ENCODE measurements at regions not wholly inside any gene's neighbourhood (a gene's known extent, or its start where the extent isn't known, plus 50 kb on each side); places are given as distances from the start of the nearest gene placed in this dataset.

DNA sequence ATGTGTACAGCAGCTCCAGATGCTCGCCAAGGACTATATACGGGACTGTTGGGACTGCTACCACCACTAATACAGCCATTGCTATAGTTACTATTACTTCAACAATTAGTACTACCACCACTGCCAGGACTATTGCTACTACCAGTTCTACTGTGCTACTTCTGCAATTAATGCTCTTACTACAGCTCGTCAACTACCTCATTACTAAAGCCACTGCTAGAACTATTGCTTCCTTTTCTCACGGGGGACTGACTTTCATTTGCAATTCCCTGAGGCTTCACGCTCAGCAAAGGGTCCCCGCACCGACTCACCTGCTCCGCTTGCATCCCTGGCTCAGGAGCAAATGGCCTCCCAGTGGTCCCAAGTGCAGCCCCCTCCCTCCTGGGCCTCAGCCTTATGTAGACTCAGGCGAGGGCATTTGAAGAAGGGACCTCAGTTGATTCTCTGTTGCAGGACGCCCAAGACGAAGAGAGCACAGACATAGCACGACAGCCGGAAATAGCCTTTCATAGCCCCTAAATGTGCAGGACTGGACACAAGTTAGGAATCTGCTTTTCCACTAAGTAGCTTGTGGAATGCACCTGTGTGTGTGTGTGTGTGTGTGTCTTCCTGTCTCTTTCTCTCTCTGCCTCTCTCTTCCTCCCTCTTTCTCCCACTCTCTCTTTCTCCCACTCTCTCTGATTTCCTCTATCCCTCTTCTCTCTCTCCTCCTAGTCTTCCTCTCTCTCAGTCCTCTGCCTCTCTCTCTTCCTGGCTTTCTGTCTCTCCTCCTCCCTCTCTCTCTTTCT is 294.8 kb downstream of the ASMT start:
- Mint-ChIP-seq H3K27ac (no peak overlapping the region), H3K4me1 (no peaks in the 10 kb centered on the region), H3K27me3 (ENCODE audit: low read depth in 2 of 2) (peaks cover 0 to 6% of the 10 kb centered on the region in 2 donors), H3K9me3 (no peaks in the 10 kb centered on the region), H3K4me3 (no peak overlapping the region), H3K36me3 (no peaks in the 10 kb centered on the region)
- Histone ChIP-seq H3K4me1 (ENCODE audit: control insufficient read depth, insufficient read depth, low read length) (no peaks in the 10 kb centered on the region), H3K4me3 (ENCODE audit: low read length) (no peak overlapping the region), H3K27ac (ENCODE audit: low read length) (no peak overlapping the region), H3K36me3 (ENCODE audit: control insufficient read depth, insufficient read depth, low read length) (no peaks in the 10 kb centered on the region), H3K27me3 (ENCODE audit: control insufficient read depth, insufficient read depth, low read length) (peaks cover 2% of the 10 kb centered on the region), H3K9me3 (ENCODE audit: control insufficient read depth, insufficient read depth, low read length) (peaks cover 9% of the 10 kb centered on the region)
- DNase-seq (no peak), ATAC-seq (no peak)
- TF ChIP-seq, protein P1, sequence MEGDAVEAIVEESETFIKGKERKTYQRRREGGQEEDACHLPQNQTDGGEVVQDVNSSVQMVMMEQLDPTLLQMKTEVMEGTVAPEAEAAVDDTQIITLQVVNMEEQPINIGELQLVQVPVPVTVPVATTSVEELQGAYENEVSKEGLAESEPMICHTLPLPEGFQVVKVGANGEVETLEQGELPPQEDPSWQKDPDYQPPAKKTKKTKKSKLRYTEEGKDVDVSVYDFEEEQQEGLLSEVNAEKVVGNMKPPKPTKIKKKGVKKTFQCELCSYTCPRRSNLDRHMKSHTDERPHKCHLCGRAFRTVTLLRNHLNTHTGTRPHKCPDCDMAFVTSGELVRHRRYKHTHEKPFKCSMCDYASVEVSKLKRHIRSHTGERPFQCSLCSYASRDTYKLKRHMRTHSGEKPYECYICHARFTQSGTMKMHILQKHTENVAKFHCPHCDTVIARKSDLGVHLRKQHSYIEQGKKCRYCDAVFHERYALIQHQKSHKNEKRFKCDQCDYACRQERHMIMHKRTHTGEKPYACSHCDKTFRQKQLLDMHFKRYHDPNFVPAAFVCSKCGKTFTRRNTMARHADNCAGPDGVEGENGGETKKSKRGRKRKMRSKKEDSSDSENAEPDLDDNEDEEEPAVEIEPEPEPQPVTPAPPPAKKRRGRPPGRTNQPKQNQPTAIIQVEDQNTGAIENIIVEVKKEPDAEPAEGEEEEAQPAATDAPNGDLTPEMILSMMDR (IDR thresholded peaks at IDR 0.05), result no peak
- 50% methylated on average over 13 of the region's 13 CpGs for WGBS (ENCODE audit: insufficient coverage)
- intact Hi-C loops (cut with micrococcal nuclease), result no loop called here

DNA sequence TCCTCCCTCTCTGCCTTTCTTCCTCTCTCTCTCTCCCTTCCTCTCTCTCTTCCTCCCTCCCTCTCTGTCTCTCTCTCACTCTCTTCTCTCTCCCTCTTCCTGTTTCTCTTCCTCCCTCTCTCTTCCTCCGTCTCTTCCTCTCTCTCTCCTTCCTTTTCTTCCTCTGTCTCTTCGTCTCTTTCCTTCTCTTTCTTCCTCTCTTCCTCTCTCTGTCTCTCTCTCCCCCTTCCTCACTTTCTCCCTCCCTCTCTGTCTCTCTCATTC is 295.3 kb downstream of the ASMT start:
- H3K36me3 Mint-ChIP-seq, result no peaks in the 10 kb centered on the region
- Histone ChIP-seq H3K27me3 (ENCODE audit: control insufficient read depth, insufficient read depth, low read length) (peaks cover 2% of the 10 kb centered on the region), H3K4me3 (ENCODE audit: low read length) (no peak overlapping the region), H3K36me3 (ENCODE audit: control insufficient read depth, insufficient read depth, low read length) (no peaks in the 10 kb centered on the region), H3K27ac (ENCODE audit: low read length) (no peak overlapping the region), H3K9me3 (ENCODE audit: control insufficient read depth, insufficient read depth, low read length) (peaks cover 9% of the 10 kb centered on the region), H3K4me1 (ENCODE audit: control insufficient read depth, insufficient read depth, low read length) (no peaks in the 10 kb centered on the region)
- ATAC-seq, result no peak
- WGBS (ENCODE audit: insufficient coverage), result 75% methylated on average over 2 of the region's 2 CpGs
- no peak for DNase-seq
- H3K4me1 Mint-ChIP-seq, result no peaks in the 10 kb centered on the region
- peaks cover 0 to 6% of the 10 kb centered on the region in 2 donors for H3K27me3 Mint-ChIP-seq (ENCODE audit: low read depth in 2 of 2)
- no peak overlapping the region for H3K4me3 Mint-ChIP-seq
- intact Hi-C loops (cut with micrococcal nuclease), result no loop called here
- TF ChIP-seq, protein P1 (IDR thresholded peaks at IDR 0.05), result no peak
- no peak overlapping the region for H3K27ac Mint-ChIP-seq
- no peaks in the 10 kb centered on the region for H3K9me3 Mint-ChIP-seq

DNA sequence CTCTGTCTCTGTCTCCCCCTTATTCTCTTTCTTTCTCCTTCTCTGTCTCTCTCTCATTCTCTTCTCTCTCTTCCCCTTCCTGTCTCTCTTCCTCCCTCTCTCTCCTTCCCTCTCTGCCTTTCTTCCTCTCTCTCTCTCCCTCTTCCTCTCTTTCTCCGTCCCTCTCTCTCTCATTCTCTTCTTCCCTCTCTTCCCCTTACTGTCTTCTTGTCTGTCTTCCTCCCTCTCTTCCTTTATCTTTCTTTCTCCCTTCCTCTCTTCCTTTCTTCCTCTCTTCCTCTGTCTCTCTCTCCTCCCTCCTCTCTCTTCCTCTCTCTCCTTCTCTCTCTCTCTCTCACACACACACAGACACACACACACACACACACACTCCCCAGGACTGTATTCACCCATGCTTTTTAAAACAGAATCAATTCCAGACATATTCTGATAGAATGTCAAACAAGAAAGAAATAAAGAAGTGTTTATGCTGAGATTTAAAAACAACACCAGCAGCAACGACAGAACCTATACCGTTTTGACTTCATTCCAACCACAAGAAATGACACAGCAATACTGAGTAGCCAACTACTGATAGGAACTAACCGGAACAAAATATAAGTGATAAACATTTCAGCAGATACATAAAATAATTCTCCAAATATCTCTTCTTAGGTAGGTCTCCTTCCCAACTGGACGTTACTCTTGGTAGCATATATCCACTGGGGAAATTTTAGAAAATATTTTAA is 296.7 kb downstream of the ASMT start:
- DNase-seq (no peak), ATAC-seq (no peak)
- WGBS (ENCODE audit: insufficient coverage), result 10% methylated on average over 4 of the region's 5 CpGs
- H3K27me3 ChIP-seq (ENCODE audit: control insufficient read depth, insufficient read depth, low read length), result peaks cover 2% of the 10 kb centered on the region
- H3K9me3 ChIP-seq (ENCODE audit: control insufficient read depth, insufficient read depth, low read length), result no peaks in the 10 kb centered on the region
- Mint-ChIP-seq H3K4me1 (no peaks in the 10 kb centered on the region), H3K9me3 (no peaks in the 10 kb centered on the region), H3K27me3 (ENCODE audit: low read depth in 2 of 2) (peaks cover 0 to 6% of the 10 kb centered on the region in 2 donors), H3K4me3 (no peak overlapping the region), H3K27ac (no peak overlapping the region), H3K36me3 (no peaks in the 10 kb centered on the region)
- no peak overlapping the region for H3K4me3 ChIP-seq (ENCODE audit: low read length)
- TF ChIP-seq, protein P1 (IDR thresholded peaks at IDR 0.05), result no peak
- no peak overlapping the region for H3K27ac ChIP-seq (ENCODE audit: low read length)
- no peaks in the 10 kb centered on the region for H3K4me1 ChIP-seq (ENCODE audit: control insufficient read depth, insufficient read depth, low read length)
- intact Hi-C loops (cut with micrococcal nuclease), result no loop called here
- H3K36me3 ChIP-seq (ENCODE audit: control insufficient read depth, insufficient read depth, low read length), result no peaks in the 10 kb centered on the region
